SK-N-SH (cell line): ENCODE measurements at regions not wholly inside any gene's neighbourhood (a gene's known extent, or its start where the extent isn't known, plus 50 kb on each side); places are given as distances from the start of the nearest gene placed in this dataset.

Experiments used
- CTCF ChIA-PET: fragments of 300-600, 350-600 bp; formaldehyde crosslinking; extraction: SDS; loops from one replicate; lab custom pipeline; 2021; lab: Yijun Ruan, JAX
- POLR2A ChIA-PET: fragments of 350-600 bp; sonication (Branson Sonifier 250); formaldehyde crosslinking; extraction: SDS; loops from one replicate; lab custom pipeline; 2020; ENCODE audit warnings: antibody characterized with exemption, inconsistent platforms; lab: Yijun Ruan, JAX
- DNase-seq: peaks from one replicate; pipeline ENCODE4 v3.0.0; 2012
- H2AFZ ChIP-seq: fragments of 200-600 bp; sonication (generic); 2 replicates; pipeline ENCODE4 v1.8.1; 2016; ENCODE audit warnings: antibody characterized with exemption, mild to moderate bottlenecking, low read depth
- H3F3A ChIP-seq: fragments of 200-600 bp; sonication (generic); replicated peaks from 2 replicates; pipeline ENCODE3; 2016; ENCODE audit warnings: antibody characterized with exemption, mild to moderate bottlenecking; ENCODE audit not compliant: insufficient read depth
- H3K27ac ChIP-seq, 2 experiments: fragments of 200-500 bp in 1 of 2; fragments of 200-600 bp in 1 of 2; sonication (Bioruptor generic) in 1 of 2; sonication (generic), shearing (Covaris generic) in 1 of 2; 2 replicates each; pipeline versions ENCODE4 v1.5.1 to v1.6.1; 2014 to 2016; ENCODE audit warnings: low read depth in 2 of 2, inconsistent platforms in 1 of 2, low read length in 1 of 2, mild to moderate bottlenecking in 1 of 2, mixed read lengths in 1 of 2
- H3K27me3 ChIP-seq: fragments of 200-600 bp; sonication (generic), shearing (Covaris generic); 2 replicates; pipeline ENCODE4 v1.6.1; 2016; ENCODE audit warnings: mixed run types; ENCODE audit not compliant: insufficient read depth
- H3K36me3 ChIP-seq, 2 experiments: fragments of 200-500 bp in 1 of 2; fragments of 200-600 bp in 1 of 2; sonication (Bioruptor generic) in 1 of 2; sonication (generic) in 1 of 2; replicated peaks in 1 of 2; 2 replicates each; pipeline versions ENCODE3 to v1.5.1; 2014 to 2016; ENCODE audit warnings: low read length in 1 of 2, mild to moderate bottlenecking in 1 of 2; ENCODE audit not compliant: insufficient read depth in 2 of 2, control insufficient read depth in 1 of 2
- H3K4me1 ChIP-seq, 2 experiments: fragments of 200-500 bp in 1 of 2; fragments of 200-600 bp in 1 of 2; sonication (Bioruptor generic) in 1 of 2; sonication (generic), shearing (Covaris generic) in 1 of 2; 2 replicates each; pipeline versions ENCODE4 v1.5.1 to v1.6.1; 2014 to 2016; ENCODE audit warnings: low read depth in 1 of 2, low read length in 1 of 2, mixed run types in 1 of 2; ENCODE audit not compliant: insufficient read depth in 2 of 2, control insufficient read depth in 1 of 2
- H3K4me2 ChIP-seq: fragments of 200-600 bp; sonication (generic), shearing (Covaris generic); 2 replicates; pipeline ENCODE4 v1.6.1; 2017; ENCODE audit warnings: mixed run types
- H3K4me3 ChIP-seq, 2 experiments: fragments of 200-500 bp in 1 of 2; fragments of 200-600 bp in 1 of 2; sonication (Bioruptor generic) in 1 of 2; sonication (generic), shearing (Covaris generic) in 1 of 2; 2 replicates each; pipeline versions ENCODE4 v1.5.1 to v1.8.1; 2014 to 2016; ENCODE audit warnings: low read depth in 2 of 2, inconsistent platforms in 1 of 2, low read length in 1 of 2, mild to moderate bottlenecking in 1 of 2, mixed read lengths in 1 of 2, moderate library complexity in 1 of 2
- H3K79me2 ChIP-seq: fragments of 200-600 bp; sonication (generic); 2 replicates; pipeline ENCODE4 v1.8.1; 2017; ENCODE audit warnings: mild to moderate bottlenecking; ENCODE audit not compliant: insufficient read depth
- H3K9ac ChIP-seq: fragments of 200-600 bp; sonication (generic); 2 replicates; pipeline ENCODE4 v1.6.1; 2017; ENCODE audit warnings: mixed run types
- H3K9me2 ChIP-seq: fragments of 200-600 bp; sonication (generic); 2 replicates; pipeline ENCODE4 v1.6.1; 2017; ENCODE audit warnings: mixed run types
- H3K9me3 ChIP-seq: fragments of 200-600 bp; sonication (generic); 2 replicates; pipeline ENCODE4 v1.6.1; 2017; ENCODE audit warnings: mixed run types, mild to moderate bottlenecking, moderate library complexity
- H4K20me1 ChIP-seq: fragments of 200-600 bp; sonication (generic); 2 replicates; pipeline ENCODE4 v1.6.1; 2017; ENCODE audit warnings: mild to moderate bottlenecking, mixed run types; ENCODE audit not compliant: insufficient read depth
- CHD2 ChIP-seq: fragments of 150-350 bp; IDR thresholded peaks from 2 replicates; pipeline ENCODE4 v1.6.1; 2018; ENCODE audit warnings: low read length; ENCODE audit not compliant: partially characterized antibody
- EP300 ChIP-seq, 2 experiments: IDR thresholded peaks; 2 replicates each; pipeline versions ENCODE4 v1.4.0 to v1.6.1; 2012; ENCODE audit warnings: borderline replicate concordance in 1 of 2, low read depth in 1 of 2, low read length in 1 of 2
- FOSL2 ChIP-seq: IDR thresholded peaks from 2 replicates; pipeline ENCODE4 v1.4.0; 2012; ENCODE audit warnings: low read depth, mild to moderate bottlenecking, moderate library complexity, borderline replicate concordance
- GABPA ChIP-seq: IDR thresholded peaks from 2 replicates; pipeline ENCODE4 v1.4.0; 2012; ENCODE audit warnings: low read depth, mild to moderate bottlenecking
- NRF1 ChIP-seq: IDR thresholded peaks from 2 replicates; pipeline ENCODE4 v1.6.1; 2012; ENCODE audit warnings: low read depth, mild to moderate bottlenecking, low read length
- POLR2AphosphoS5 ChIP-seq: IDR thresholded peaks from 2 replicates; pipeline ENCODE4 v1.6.1; 2012; ENCODE audit warnings: low read depth, low read length
- REST ChIP-seq: IDR thresholded peaks from 2 replicates; pipeline ENCODE4 v1.6.1; 2012; ENCODE audit warnings: mild to moderate bottlenecking, low read depth, low read length, moderate library complexity
- RFX5 ChIP-seq: IDR thresholded peaks from 2 replicates; pipeline ENCODE4 v1.6.1; 2012; ENCODE audit warnings: mild to moderate bottlenecking, improper control_type of control experiment, low read length
- TCF12 ChIP-seq: IDR thresholded peaks from 2 replicates; pipeline ENCODE4 v1.4.0; 2012
- WGBS: methylation state at CpG from one replicate; pipeline ENCODE4 v1.1.6; 2017; ENCODE audit warnings: low lambda C conversion rate; 5-methylcytosine and 5-hydroxymethylcytosine counted together
- TF ChIP-seq, protein P1 (sequence below): IDR thresholded peaks from 2 replicates; pipeline ENCODE4 v1.4.0; 2012; ENCODE audit warnings: low read depth

DNA sequence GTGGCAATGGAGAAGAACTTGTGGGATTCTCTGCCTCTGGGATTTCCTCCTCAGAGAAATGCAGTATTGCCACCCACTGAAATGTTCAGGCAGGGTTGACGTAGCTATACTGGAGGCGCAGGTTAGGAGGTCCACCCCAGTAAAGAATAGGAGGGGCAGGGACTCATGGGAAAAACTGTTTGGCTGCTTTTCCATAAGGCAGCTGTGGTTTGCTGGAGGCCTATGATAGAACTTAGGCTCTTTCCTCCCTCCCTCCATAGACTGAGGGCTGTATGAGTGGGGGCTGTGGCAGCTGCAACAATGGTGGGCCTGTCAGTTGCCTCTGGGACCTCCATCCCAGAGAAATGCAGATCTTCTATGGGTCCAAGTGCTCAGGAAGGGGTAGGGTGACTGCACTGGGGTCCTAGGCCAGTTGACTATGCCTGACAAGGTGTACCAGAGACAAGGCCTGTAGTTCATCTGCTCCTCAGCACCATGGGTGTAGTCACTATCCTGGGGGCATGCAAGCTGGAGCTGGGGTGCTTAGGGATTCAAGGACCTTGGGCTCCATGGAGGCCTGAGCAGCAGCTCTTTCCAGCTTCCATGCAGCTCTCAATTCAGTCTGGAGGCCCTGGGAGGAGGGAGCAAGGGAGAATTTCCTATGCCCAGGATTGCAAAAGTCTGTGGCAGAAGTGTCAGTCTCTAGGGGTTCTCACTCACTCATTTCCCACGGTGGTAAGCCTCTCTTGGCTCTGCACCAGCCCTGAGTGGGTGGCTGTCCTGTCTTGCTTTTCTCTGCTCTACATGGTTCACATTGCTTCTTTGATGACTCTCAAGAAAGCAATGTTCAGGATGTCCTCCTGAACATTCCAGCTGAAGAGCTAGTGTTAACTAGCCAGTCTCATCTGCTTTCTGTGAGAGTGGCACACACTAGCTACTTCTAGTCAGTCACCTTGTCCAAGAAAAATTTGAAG lies 353.0 kb downstream of the IDS start:
- no peak overlapping the region for H3K27ac ChIP-seq
- H3K9me2 ChIP-seq = no peaks in the 10 kb centered on the region; the same call in 1 of the 2 replicates
- H3F3A ChIP-seq = no peaks in the 10 kb centered on the region
- H3K9me3 ChIP-seq = no peaks in the 10 kb centered on the region
- peaks cover 0 to 3% of the 10 kb centered on the region in 2 experiments for H3K36me3 ChIP-seq
- H3K4me2 ChIP-seq = no peak overlapping the region
- whole genome bisulfite sequencing = 5% methylated on average over 3 of the region's 3 CpGs
- TF ChIP-seq FOSL2 (no peak), EP300 (IDR thresholded peaks at IDR 0.05; ENCODE audit: borderline replicate concordance in 1 of 2, low read depth in 1 of 2, low read length in 1 of 2) (no peak), NRF1 (no peak), CHD2 (no peak), REST (no peak)
- TF ChIP-seq, protein P1, sequence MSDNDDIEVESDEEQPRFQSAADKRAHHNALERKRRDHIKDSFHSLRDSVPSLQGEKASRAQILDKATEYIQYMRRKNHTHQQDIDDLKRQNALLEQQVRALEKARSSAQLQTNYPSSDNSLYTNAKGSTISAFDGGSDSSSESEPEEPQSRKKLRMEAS = no peak
- no peak for DNase-seq
- no peaks in the 10 kb centered on the region for H3K27me3 ChIP-seq
- H2AFZ ChIP-seq = no peak overlapping the region
- CTCF ChIA-PET = interaction anchor here (1.3 kb wide), 1 partner anchor 319 kb away, joined by 3 read pairs; no protein-coding TSS in a partner anchor
- POLR2A ChIA-PET = no interaction called here
- no peak overlapping the region for H3K4me3 ChIP-seq
- H3K9ac ChIP-seq = no peak overlapping the region
- H4K20me1 ChIP-seq = no peaks in the 10 kb centered on the region
- no peaks in the 10 kb centered on the region for H3K79me2 ChIP-seq
- no peaks in the 10 kb centered on the region for H3K4me1 ChIP-seq

GRCh38 chrX:149145845-149146285 lies 359.2 kb downstream of the IDS start:
- no peaks in the 10 kb centered on the region for H3K4me1 ChIP-seq
- no peak overlapping the region for H3K27ac ChIP-seq
- no peaks in the 10 kb centered on the region for H4K20me1 ChIP-seq
- H3K4me2 ChIP-seq = no peak overlapping the region
- no peak for TF ChIP-seq GABPA
- no peak for TF ChIP-seq RFX5
- TF ChIP-seq NRF1 = no peak
- no peak for TF ChIP-seq TCF12
- no peak for TF ChIP-seq POLR2AphosphoS5
- no peaks in the 10 kb centered on the region for H3K9me2 ChIP-seq
- H3F3A ChIP-seq = no peaks in the 10 kb centered on the region
- H3K36me3 ChIP-seq = no peaks in the 10 kb centered on the region
- H3K27me3 ChIP-seq = no peaks in the 10 kb centered on the region
- DNase-seq = no peak
- H3K4me3 ChIP-seq = no peak overlapping the region
- no peak overlapping the region for H3K9ac ChIP-seq
- no peak overlapping the region for H2AFZ ChIP-seq
- WGBS = 7% methylated on average over 3 of the region's 3 CpGs
- H3K9me3 ChIP-seq = no peaks in the 10 kb centered on the region
- ChIA-PET POLR2A (no interaction called here), CTCF (no interaction called here)
- no peaks in the 10 kb centered on the region for H3K79me2 ChIP-seq
